ENCODE measurements at regions not wholly inside any gene's neighbourhood (a gene's known extent, or its start where the extent isn't known, plus 50 kb on each side); places are given as distances from the start of the nearest gene placed in this dataset.

DNA sequence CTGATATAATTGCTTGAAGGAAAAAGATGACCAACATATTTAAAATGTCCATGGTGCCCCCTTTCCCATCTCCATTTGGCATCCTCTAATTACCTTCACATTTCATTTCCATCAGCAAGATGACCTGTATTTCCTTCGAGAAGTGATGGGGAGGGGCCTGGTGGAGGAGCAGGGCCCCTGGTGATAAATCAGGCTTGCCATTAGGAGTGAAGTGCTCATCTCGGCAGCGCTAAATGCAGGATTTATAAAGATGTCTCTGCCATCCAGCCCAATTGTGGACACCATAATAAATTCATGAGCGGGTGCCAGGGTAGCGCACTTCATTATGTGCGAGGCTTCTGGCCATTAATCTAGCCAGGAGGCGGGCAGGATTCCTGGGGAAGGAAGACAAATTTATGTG is 101.5 kb upstream of the IRX6 start:
- Histone ChIP-seq H3K9me3 (ENCODE audit: low read length) (peaks cover 17% of the 10 kb centered on the region), H4K20me1 (ENCODE audit: insufficient read depth, low read depth, low read length) (no peaks in the 10 kb centered on the region), H3K79me2 (ENCODE audit: low read length) (no peaks in the 10 kb centered on the region), H3K4me1 (ENCODE audit: low read length) (0 out of 2 replicates have a peak, but pooled peaks cover 3% of the 10 kb centered on the region), H3K4me3 (ENCODE audit: low read length) (no peak overlapping the region), H3K36me3 (ENCODE audit: insufficient read depth, low read length) (no peaks in the 10 kb centered on the region), H3K4me2 (ENCODE audit: low read depth, low read length, poor library complexity, severe bottlenecking) (no peak overlapping the region), H2AFZ (ENCODE audit: low read length) (no peak overlapping the region), H3K27ac (ENCODE audit: low read length) (no peak overlapping the region), H3K9ac (ENCODE audit: low read length) (no peak overlapping the region), H3K9me2 (replicated peaks; ENCODE audit: insufficient read depth, low read length) (no peaks in the 10 kb centered on the region), H3K27me3 (ENCODE audit: low read length) (peaks cover 4% of the 10 kb centered on the region; the same call in 1 of the 2 replicates)
- no peak for DNase-seq

DNA sequence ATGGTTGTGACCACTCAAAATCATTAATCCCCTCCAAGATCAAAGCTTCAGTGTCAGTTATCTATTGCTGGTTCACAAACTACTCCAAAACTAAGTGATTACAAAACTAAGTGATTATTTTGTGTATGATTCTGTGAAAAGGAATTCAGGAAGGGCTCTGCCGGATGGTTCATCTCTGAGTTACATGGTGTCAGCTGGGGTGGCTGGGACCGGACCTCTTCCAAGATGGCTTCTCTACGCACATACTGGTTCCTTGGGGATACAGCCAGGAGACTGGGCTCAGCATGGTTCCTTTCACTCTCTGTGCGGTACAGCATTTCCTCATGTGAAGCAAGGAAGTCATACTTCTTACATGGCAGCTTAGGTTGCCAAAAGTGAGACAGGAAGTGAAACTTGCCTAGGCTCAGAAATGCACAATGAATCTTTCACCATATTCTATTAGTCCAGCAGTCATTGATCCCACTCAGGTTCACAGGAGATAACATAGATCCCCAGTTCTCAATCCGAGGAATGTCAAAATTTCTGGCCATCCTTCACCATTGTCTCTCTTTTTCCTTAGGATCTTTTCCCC is 97.9 kb upstream of the IRX6 start:
- Histone ChIP-seq H3K79me2 (ENCODE audit: low read length) (no peaks in the 10 kb centered on the region), H3K27me3 (ENCODE audit: low read length) (peaks cover 4% of the 10 kb centered on the region; the same call in 1 of the 2 replicates), H3K4me2 (ENCODE audit: low read depth, low read length, poor library complexity, severe bottlenecking) (no peak overlapping the region), H3K4me3 (ENCODE audit: low read length) (no peak overlapping the region), H3K9ac (ENCODE audit: low read length) (no peak overlapping the region), H3K36me3 (ENCODE audit: insufficient read depth, low read length) (no peaks in the 10 kb centered on the region), H3K9me3 (ENCODE audit: low read length) (peaks cover 17% of the 10 kb centered on the region), H4K20me1 (ENCODE audit: insufficient read depth, low read depth, low read length) (no peaks in the 10 kb centered on the region), H2AFZ (ENCODE audit: low read length) (no peak overlapping the region), H3K4me1 (ENCODE audit: low read length) (0 out of 2 replicates have a peak, but pooled peaks cover 4% of the 10 kb centered on the region), H3K9me2 (replicated peaks; ENCODE audit: insufficient read depth, low read length) (no peaks in the 10 kb centered on the region), H3K27ac (ENCODE audit: low read length) (no peak overlapping the region)
- peak; percentile 62 for DNase-seq

DNA sequence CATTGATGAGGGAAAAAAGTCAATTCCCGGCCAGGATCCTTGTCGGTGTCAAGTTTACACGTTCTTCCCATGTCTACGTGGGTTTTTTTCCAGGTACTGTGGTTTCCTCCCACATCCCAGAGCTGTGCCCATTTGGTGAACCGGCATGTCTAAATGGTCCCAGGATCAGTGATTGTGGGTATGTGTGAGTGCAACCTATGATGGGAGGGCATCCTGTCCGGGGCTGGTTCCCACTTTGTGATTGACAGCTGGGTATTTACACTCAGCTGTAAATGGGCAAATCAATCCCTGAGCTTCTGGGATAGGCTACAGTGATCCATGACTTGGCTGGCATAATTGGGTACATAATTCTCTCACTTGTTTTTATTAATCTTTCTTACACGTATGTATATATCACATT is 91.2 kb upstream of the IRX6 start:
- no peak overlapping the region for H3K27ac ChIP-seq (ENCODE audit: low read length)
- H3K9ac ChIP-seq (ENCODE audit: low read length) = no peak overlapping the region
- no peak for DNase-seq
- no peaks in the 10 kb centered on the region for H3K4me1 ChIP-seq (ENCODE audit: low read length)
- H4K20me1 ChIP-seq (ENCODE audit: insufficient read depth, low read depth, low read length) = no peaks in the 10 kb centered on the region
- no peaks in the 10 kb centered on the region for H3K79me2 ChIP-seq (ENCODE audit: low read length)
- H3K9me3 ChIP-seq (ENCODE audit: low read length) = no peaks in the 10 kb centered on the region
- no peaks in the 10 kb centered on the region for H3K9me2 ChIP-seq (replicated peaks; ENCODE audit: insufficient read depth, low read length)
- H3K4me2 ChIP-seq (ENCODE audit: low read depth, low read length, poor library complexity, severe bottlenecking) = no peak overlapping the region
- H3K27me3 ChIP-seq (ENCODE audit: low read length) = no peaks in the 10 kb centered on the region
- H3K4me3 ChIP-seq (ENCODE audit: low read length) = no peak overlapping the region
- H3K36me3 ChIP-seq (ENCODE audit: insufficient read depth, low read length) = no peaks in the 10 kb centered on the region
- H2AFZ ChIP-seq (ENCODE audit: low read length) = no peak overlapping the region

DNA sequence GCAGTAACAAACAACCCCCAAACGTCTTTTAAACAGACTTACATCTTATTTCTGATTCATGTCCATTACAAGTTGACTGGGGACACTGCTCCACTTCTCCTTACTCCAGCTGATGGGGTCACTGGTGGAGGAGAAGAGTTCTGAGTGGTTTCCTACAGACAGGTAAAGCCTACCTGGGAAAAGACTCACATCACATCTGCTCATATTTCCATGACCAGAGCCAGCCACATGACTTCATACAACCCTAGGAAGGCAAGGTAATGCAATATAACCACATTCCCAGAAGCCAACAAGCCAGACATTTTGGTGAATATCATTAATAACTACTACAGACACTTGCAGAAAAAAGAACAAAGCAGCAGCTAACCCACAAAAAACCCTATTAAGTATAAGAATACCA is 90.5 kb upstream of the IRX6 start:
- no peaks in the 10 kb centered on the region for H3K9me3 ChIP-seq (ENCODE audit: low read length)
- no peaks in the 10 kb centered on the region for H3K4me1 ChIP-seq (ENCODE audit: low read length)
- no peak overlapping the region for H3K9ac ChIP-seq (ENCODE audit: low read length)
- H3K79me2 ChIP-seq (ENCODE audit: low read length) = no peaks in the 10 kb centered on the region
- no peak overlapping the region for H2AFZ ChIP-seq (ENCODE audit: low read length)
- no peak for DNase-seq
- H3K9me2 ChIP-seq (replicated peaks; ENCODE audit: insufficient read depth, low read length) = no peaks in the 10 kb centered on the region
- H3K36me3 ChIP-seq (ENCODE audit: insufficient read depth, low read length) = no peaks in the 10 kb centered on the region
- H3K27ac ChIP-seq (ENCODE audit: low read length) = no peak overlapping the region
- H4K20me1 ChIP-seq (ENCODE audit: insufficient read depth, low read depth, low read length) = no peaks in the 10 kb centered on the region
- no peak overlapping the region for H3K4me3 ChIP-seq (ENCODE audit: low read length)
- no peak overlapping the region for H3K4me2 ChIP-seq (ENCODE audit: low read depth, low read length, poor library complexity, severe bottlenecking)
- no peaks in the 10 kb centered on the region for H3K27me3 ChIP-seq (ENCODE audit: low read length)

DNA sequence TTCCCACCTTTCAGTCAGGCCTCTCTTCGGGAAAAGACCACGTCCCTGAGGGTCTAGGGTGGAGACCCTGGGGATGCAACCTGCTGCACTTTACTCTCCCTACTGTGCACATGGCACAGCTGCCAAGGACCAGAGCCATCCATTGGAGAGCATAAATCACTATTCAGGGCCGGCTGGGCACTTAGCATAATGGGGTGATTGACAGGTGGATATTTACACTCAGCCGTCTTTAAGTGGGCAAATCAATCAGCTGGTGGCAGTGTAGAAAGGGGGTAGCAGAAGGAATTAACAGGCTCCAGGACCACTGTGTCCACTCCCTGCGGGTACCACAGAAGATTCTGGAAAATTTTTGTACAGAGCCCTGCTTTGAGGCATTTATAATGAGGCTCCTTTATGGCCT is 87.3 kb upstream of the IRX6 start:
- no peak overlapping the region for H3K9ac ChIP-seq (ENCODE audit: low read length)
- H3K36me3 ChIP-seq (ENCODE audit: insufficient read depth, low read length) = no peaks in the 10 kb centered on the region
- H3K9me2 ChIP-seq (replicated peaks; ENCODE audit: insufficient read depth, low read length) = no peaks in the 10 kb centered on the region
- DNase-seq = no peak
- H3K4me1 ChIP-seq (ENCODE audit: low read length) = no peaks in the 10 kb centered on the region
- no peak overlapping the region for H2AFZ ChIP-seq (ENCODE audit: low read length)
- no peaks in the 10 kb centered on the region for H3K9me3 ChIP-seq (ENCODE audit: low read length)
- no peaks in the 10 kb centered on the region for H4K20me1 ChIP-seq (ENCODE audit: insufficient read depth, low read depth, low read length)
- H3K4me3 ChIP-seq (ENCODE audit: low read length) = no peak overlapping the region
- no peaks in the 10 kb centered on the region for H3K79me2 ChIP-seq (ENCODE audit: low read length)
- no peak overlapping the region for H3K27ac ChIP-seq (ENCODE audit: low read length)
- no peaks in the 10 kb centered on the region for H3K27me3 ChIP-seq (ENCODE audit: low read length)
- no peak overlapping the region for H3K4me2 ChIP-seq (ENCODE audit: low read depth, low read length, poor library complexity, severe bottlenecking)

DNA sequence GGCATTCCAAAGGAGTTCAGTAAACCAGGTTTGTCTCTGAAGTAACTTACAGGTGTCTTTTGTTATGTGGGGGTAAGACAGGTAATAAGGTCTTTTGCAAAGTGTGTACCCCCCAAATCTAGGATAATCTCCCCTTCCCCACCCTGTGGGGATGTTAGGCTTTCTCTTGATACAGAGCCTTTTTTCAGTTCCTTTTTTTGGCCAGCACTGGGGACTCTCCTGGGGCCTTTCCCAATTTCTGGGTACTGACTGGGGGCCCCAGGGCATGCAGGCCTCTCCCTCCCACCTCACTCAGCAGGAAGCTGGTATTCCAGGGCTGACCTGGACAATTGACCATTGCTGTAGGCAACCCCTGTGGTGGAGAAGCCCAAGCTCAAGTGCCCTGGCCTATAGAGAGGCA is 84.3 kb upstream of the IRX6 start:
- Histone ChIP-seq H2AFZ (ENCODE audit: low read length) (no peak overlapping the region), H3K79me2 (ENCODE audit: low read length) (no peaks in the 10 kb centered on the region), H3K9me2 (replicated peaks; ENCODE audit: insufficient read depth, low read length) (no peaks in the 10 kb centered on the region), H4K20me1 (ENCODE audit: insufficient read depth, low read depth, low read length) (no peaks in the 10 kb centered on the region), H3K4me2 (ENCODE audit: low read depth, low read length, poor library complexity, severe bottlenecking) (no peak overlapping the region), H3K27ac (ENCODE audit: low read length) (no peak overlapping the region), H3K9ac (ENCODE audit: low read length) (no peak overlapping the region), H3K36me3 (ENCODE audit: insufficient read depth, low read length) (no peaks in the 10 kb centered on the region), H3K4me3 (ENCODE audit: low read length) (no peak overlapping the region), H3K4me1 (ENCODE audit: low read length) (no peaks in the 10 kb centered on the region), H3K27me3 (ENCODE audit: low read length) (no peaks in the 10 kb centered on the region), H3K9me3 (ENCODE audit: low read length) (no peaks in the 10 kb centered on the region)
- no peak for DNase-seq

DNA sequence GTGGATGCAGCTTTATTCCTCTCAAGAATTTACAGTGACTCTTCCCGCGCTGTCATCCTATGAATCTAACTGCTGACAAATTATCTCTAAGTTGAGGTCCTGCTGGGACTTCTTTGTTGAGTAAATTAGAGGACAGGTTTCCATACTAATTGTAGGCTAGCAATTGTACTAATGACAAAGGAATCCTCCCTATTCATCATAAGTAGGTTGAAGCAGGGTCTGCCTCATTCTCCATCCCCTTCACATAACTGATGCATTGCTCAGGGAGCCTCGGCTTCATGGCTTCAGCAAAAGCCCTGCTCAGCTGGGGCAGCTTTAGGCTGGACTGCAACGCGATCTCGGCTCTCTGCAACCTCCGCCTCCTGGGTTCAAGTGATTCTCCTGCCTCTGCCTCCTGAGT is 83.1 kb upstream of the IRX6 start:
- H3K79me2 ChIP-seq (ENCODE audit: low read length) = no peaks in the 10 kb centered on the region
- H3K9me2 ChIP-seq (replicated peaks; ENCODE audit: insufficient read depth, low read length) = no peaks in the 10 kb centered on the region
- H3K27ac ChIP-seq (ENCODE audit: low read length) = no peak overlapping the region
- H2AFZ ChIP-seq (ENCODE audit: low read length) = no peak overlapping the region
- no peaks in the 10 kb centered on the region for H3K36me3 ChIP-seq (ENCODE audit: insufficient read depth, low read length)
- H3K27me3 ChIP-seq (ENCODE audit: low read length) = no peaks in the 10 kb centered on the region
- H3K9me3 ChIP-seq (ENCODE audit: low read length) = no peaks in the 10 kb centered on the region
- H3K4me2 ChIP-seq (ENCODE audit: low read depth, low read length, poor library complexity, severe bottlenecking) = no peak overlapping the region
- no peaks in the 10 kb centered on the region for H3K4me1 ChIP-seq (ENCODE audit: low read length)
- H3K9ac ChIP-seq (ENCODE audit: low read length) = no peak overlapping the region
- no peak for DNase-seq
- H4K20me1 ChIP-seq (ENCODE audit: insufficient read depth, low read depth, low read length) = no peaks in the 10 kb centered on the region
- H3K4me3 ChIP-seq (ENCODE audit: low read length) = no peak overlapping the region

DNA sequence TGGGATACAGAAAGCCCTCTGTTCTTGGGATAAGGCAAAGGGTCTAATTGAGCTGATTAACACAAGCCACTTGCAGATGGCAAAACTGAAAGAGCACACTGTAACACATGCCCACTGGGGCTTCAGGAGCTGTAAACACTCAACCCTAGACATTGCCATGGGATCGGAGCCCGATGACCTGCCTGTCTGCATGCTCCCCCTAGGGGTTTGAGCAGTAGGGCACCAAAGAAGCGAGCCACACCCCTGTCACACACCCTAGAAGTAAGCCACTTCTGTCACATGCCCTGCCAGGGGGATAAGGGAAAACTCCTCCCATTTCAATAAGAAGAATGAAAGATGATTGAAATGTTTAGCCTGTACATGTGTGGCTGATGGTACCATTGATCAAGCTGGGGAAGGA is 81.3 kb upstream of the IRX6 start:
- Histone ChIP-seq H3K27me3 (ENCODE audit: low read length) (no peaks in the 10 kb centered on the region), H3K4me1 (ENCODE audit: low read length) (no peaks in the 10 kb centered on the region)
- DNase-seq = no peak

DNA sequence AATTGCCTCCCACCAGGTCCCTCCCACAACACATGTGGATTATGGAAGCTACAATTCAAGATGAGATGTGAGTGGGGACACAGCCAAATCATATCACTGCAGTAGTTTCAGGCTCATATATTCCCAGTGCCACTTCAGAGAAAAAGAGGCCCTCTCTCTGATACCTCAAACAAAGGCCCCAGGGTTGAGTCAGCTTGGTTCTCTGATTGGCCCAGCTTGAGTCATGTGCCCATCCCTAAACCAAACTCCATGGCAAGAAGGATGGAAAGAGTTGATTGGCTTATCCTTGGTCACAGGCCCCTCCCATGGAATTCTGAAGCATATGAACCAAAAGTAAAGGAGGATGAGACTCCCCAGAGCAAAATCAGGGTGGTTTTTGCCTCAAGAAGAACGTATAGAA is 75.9 kb upstream of the IRX6 start:
- peaks cover 40% of the 10 kb centered on the region for H3K4me1 ChIP-seq (ENCODE audit: low read length)

More for the DNA sequence above, 81.3 kb upstream of the IRX6 start:
- Histone ChIP-seq H4K20me1 (ENCODE audit: insufficient read depth, low read depth, low read length) (no peaks in the 10 kb centered on the region), H3K79me2 (ENCODE audit: low read length) (no peaks in the 10 kb centered on the region), H3K27ac (ENCODE audit: low read length) (no peak overlapping the region), H3K4me3 (ENCODE audit: low read length) (no peak overlapping the region), H3K36me3 (ENCODE audit: insufficient read depth, low read length) (no peaks in the 10 kb centered on the region), H3K4me2 (ENCODE audit: low read depth, low read length, poor library complexity, severe bottlenecking) (no peak overlapping the region), H3K9me2 (replicated peaks; ENCODE audit: insufficient read depth, low read length) (no peaks in the 10 kb centered on the region), H3K9ac (ENCODE audit: low read length) (no peak overlapping the region), H2AFZ (ENCODE audit: low read length) (no peak overlapping the region), H3K9me3 (ENCODE audit: low read length) (no peaks in the 10 kb centered on the region)

More for the DNA sequence above, 75.9 kb upstream of the IRX6 start:
- no peaks in the 10 kb centered on the region for H3K36me3 ChIP-seq (ENCODE audit: insufficient read depth, low read length)
- H3K4me2 ChIP-seq (ENCODE audit: low read depth, low read length, poor library complexity, severe bottlenecking) = no peak overlapping the region
- no peak overlapping the region for H3K4me3 ChIP-seq (ENCODE audit: low read length)
- no peak overlapping the region for H2AFZ ChIP-seq (ENCODE audit: low read length)
- no peaks in the 10 kb centered on the region for H3K27me3 ChIP-seq (ENCODE audit: low read length)
- H3K9me2 ChIP-seq (replicated peaks; ENCODE audit: insufficient read depth, low read length) = no peaks in the 10 kb centered on the region
- DNase-seq = no peak
- no peaks in the 10 kb centered on the region for H3K79me2 ChIP-seq (ENCODE audit: low read length)
- H3K9me3 ChIP-seq (ENCODE audit: low read length) = no peaks in the 10 kb centered on the region
- no peak overlapping the region for H3K9ac ChIP-seq (ENCODE audit: low read length)
- H4K20me1 ChIP-seq (ENCODE audit: insufficient read depth, low read depth, low read length) = no peaks in the 10 kb centered on the region
- H3K27ac ChIP-seq (ENCODE audit: low read length) = no peak overlapping the region

Data from Karpas-422 (cell line).